Right atrium auricular region (tissue), 2 donors: ENCODE measurements at regions not wholly inside any gene's neighbourhood (a gene's known extent, or its start where the extent isn't known, plus 50 kb on each side); places are given as distances from the start of the nearest gene placed in this dataset.

Experiments
- DNase-seq: peaks from one replicate; pipeline ENCODE4 v3.0.0-alpha.2; 2019; ENCODE audit warnings: low spot score
- H3K27ac ChIP-seq, 2 donors: fragments of 200-600 bp; sonication (generic); 1 replicate in 1 of 2; 2 replicates in 1 of 2; pipeline ENCODE4 v1.5.1; 2016 to 2019
- H3K27me3 ChIP-seq, 2 donors: fragments of 200-600 bp; sonication (generic); one replicate each; pipeline versions ENCODE4 v1.5.1 to v1.6.0; 2017 to 2019
- H3K36me3 ChIP-seq: fragments of 200-600 bp; sonication (generic); one replicate; pipeline ENCODE4 v1.5.1; 2016
- H3K4me1 ChIP-seq, 2 donors: fragments of 200-600 bp; sonication (generic); one replicate each; pipeline versions ENCODE4 v1.5.1 to v1.6.0; 2017 to 2019
- H3K4me3 ChIP-seq, 2 donors: fragments of 200-600 bp; sonication (generic); 1 replicate in 1 of 2; 2 replicates in 1 of 2; pipeline ENCODE4 v1.5.1; 2017 to 2019; ENCODE audit warnings: mild to moderate bottlenecking in 1 of 2, moderate library complexity in 1 of 2
- H3K9me3 ChIP-seq, 2 donors: fragments of 200-600 bp; sonication (generic); one replicate each; pipeline ENCODE4 v1.5.1; 2019
- TF ChIP-seq, protein P1 (sequence below), 2 donors: fragments of 200-600 bp; sonication (generic); IDR thresholded peaks; one replicate each; pipeline ENCODE4 v1.5.1; 2019; ENCODE audit warnings: antibody characterized with exemption in 2 of 2

GRCh38 chr2:38131676-38132075, 55.7 kb upstream of the CYP1B1 start:
- no peaks in the 10 kb centered on the region for H3K27me3 ChIP-seq
- TF ChIP-seq, protein P1, sequence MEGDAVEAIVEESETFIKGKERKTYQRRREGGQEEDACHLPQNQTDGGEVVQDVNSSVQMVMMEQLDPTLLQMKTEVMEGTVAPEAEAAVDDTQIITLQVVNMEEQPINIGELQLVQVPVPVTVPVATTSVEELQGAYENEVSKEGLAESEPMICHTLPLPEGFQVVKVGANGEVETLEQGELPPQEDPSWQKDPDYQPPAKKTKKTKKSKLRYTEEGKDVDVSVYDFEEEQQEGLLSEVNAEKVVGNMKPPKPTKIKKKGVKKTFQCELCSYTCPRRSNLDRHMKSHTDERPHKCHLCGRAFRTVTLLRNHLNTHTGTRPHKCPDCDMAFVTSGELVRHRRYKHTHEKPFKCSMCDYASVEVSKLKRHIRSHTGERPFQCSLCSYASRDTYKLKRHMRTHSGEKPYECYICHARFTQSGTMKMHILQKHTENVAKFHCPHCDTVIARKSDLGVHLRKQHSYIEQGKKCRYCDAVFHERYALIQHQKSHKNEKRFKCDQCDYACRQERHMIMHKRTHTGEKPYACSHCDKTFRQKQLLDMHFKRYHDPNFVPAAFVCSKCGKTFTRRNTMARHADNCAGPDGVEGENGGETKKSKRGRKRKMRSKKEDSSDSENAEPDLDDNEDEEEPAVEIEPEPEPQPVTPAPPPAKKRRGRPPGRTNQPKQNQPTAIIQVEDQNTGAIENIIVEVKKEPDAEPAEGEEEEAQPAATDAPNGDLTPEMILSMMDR (IDR thresholded peaks at IDR 0.05): no peak
- H3K27ac ChIP-seq: no peak overlapping the region

GRCh38 chr2:38130876-38131275, 54.9 kb upstream of the CYP1B1 start:
- Histone ChIP-seq H3K9me3 (peaks cover 0 to 5% of the 10 kb centered on the region in 2 donors), H3K4me1 (no peaks in the 10 kb centered on the region), H3K4me3 (no peak overlapping the region), H3K27me3 (no peaks in the 10 kb centered on the region), H3K36me3 (no peaks in the 10 kb centered on the region), H3K27ac (no peak overlapping the region)
- TF ChIP-seq, protein P1 (IDR thresholded peaks at IDR 0.05): no peak
- no peak for DNase-seq

More at GRCh38 chr2:38131676-38132075, 55.7 kb upstream of the CYP1B1 start:
- H3K4me1 ChIP-seq: no peaks in the 10 kb centered on the region
- no peak overlapping the region for H3K4me3 ChIP-seq
- no peak for DNase-seq
- H3K36me3 ChIP-seq: no peaks in the 10 kb centered on the region
- peaks cover 0 to 5% of the 10 kb centered on the region in 2 donors for H3K9me3 ChIP-seq

- Histone ChIP-seq H3K27ac (peak overlapping the region; percentile 46 to 66), H3K4me3 (no peak overlapping the region), H3K9me3 (peaks cover 0 to 5% of the 10 kb centered on the region in 2 donors), H3K36me3 (no peaks in the 10 kb centered on the region), H3K27me3 (no peaks in the 10 kb centered on the region), H3K4me1 (no peaks in the 10 kb centered on the region)
- TF ChIP-seq, protein P1 (IDR thresholded peaks at IDR 0.05): no peak
- no peak for DNase-seq
Observed at GRCh38 chr2:38129987-38130386, 54.0 kb upstream of the CYP1B1 start.

- DNase-seq: no peak
- peak overlapping the region; percentile 46 to 66 for H3K27ac ChIP-seq
Observed at GRCh38 chr2:38129481-38129880, 53.5 kb upstream of the CYP1B1 start.

GRCh38 chr2:38128653-38129052, 52.7 kb upstream of the CYP1B1 start:
- peaks cover 0 to 5% of the 10 kb centered on the region in 2 donors for H3K9me3 ChIP-seq
- peak; percentile 81 for DNase-seq
- H3K4me3 ChIP-seq: no peak overlapping the region
- no peaks in the 10 kb centered on the region for H3K4me1 ChIP-seq
- peak overlapping the region; percentile 46 to 66 for H3K27ac ChIP-seq
- no peaks in the 10 kb centered on the region for H3K36me3 ChIP-seq
- TF ChIP-seq, protein P1 (IDR thresholded peaks at IDR 0.05): no peak
- H3K27me3 ChIP-seq: no peaks in the 10 kb centered on the region

More at GRCh38 chr2:38129481-38129880, 53.5 kb upstream of the CYP1B1 start:
- H3K27me3 ChIP-seq: no peaks in the 10 kb centered on the region
- no peaks in the 10 kb centered on the region for H3K36me3 ChIP-seq
- peaks cover 0 to 5% of the 10 kb centered on the region in 2 donors for H3K9me3 ChIP-seq
- H3K4me1 ChIP-seq: no peaks in the 10 kb centered on the region
- no peak overlapping the region for H3K4me3 ChIP-seq
- TF ChIP-seq, protein P1 (IDR thresholded peaks at IDR 0.05): no peak

GRCh38 chr2:38127277-38127676, 51.3 kb upstream of the CYP1B1 start:
- Histone ChIP-seq H3K27me3 (no peaks in the 10 kb centered on the region), H3K4me1 (peaks cover 0 to under 1% of the 10 kb centered on the region in 2 donors), H3K27ac (no peak overlapping the region), H3K4me3 (no peak overlapping the region), H3K9me3 (peaks cover 0 to 5% of the 10 kb centered on the region in 2 donors), H3K36me3 (no peaks in the 10 kb centered on the region)
- TF ChIP-seq, protein P1 (IDR thresholded peaks at IDR 0.05): no peak
- no peak for DNase-seq
